ENCODE measurements at regions not wholly inside any gene's neighbourhood (a gene's known extent, or its start where the extent isn't known, plus 50 kb on each side); places are given as distances from the start of the nearest gene placed in this dataset.

DNA sequence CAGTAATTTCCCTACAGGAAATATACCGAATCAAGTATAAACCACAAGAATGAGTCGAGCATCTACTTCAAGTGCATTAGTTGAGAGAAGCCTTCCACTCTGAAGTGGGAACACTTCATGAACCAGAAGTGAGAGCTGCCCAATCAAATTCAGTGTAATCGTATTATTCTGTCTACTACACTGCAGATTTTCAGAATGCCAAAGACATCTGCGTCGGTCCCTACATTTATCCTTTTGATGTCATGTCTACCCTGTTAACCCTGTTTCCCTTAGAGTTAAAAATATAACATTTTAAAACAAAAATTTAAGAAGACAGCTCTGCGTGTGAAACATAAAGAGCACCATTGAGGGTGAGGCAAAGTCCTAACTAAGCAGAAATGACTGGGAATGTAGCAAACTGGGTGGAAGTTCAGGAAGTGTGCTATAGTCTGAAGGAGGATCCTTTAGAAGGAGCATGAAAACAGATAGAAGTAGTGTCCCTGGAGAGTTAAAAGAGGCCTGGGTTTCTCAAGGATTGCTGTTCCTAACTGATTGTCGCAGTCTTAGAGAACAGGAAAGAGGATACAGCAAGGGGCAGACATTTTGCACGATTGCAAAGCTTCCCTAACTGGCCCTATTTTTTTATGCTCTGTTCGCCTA is 291.2 kb downstream of the PTPRC start:
- no peak for DNase-seq (ENCODE audit: low read depth in 3 of 3, low spot score in 2 of 3)

DNA sequence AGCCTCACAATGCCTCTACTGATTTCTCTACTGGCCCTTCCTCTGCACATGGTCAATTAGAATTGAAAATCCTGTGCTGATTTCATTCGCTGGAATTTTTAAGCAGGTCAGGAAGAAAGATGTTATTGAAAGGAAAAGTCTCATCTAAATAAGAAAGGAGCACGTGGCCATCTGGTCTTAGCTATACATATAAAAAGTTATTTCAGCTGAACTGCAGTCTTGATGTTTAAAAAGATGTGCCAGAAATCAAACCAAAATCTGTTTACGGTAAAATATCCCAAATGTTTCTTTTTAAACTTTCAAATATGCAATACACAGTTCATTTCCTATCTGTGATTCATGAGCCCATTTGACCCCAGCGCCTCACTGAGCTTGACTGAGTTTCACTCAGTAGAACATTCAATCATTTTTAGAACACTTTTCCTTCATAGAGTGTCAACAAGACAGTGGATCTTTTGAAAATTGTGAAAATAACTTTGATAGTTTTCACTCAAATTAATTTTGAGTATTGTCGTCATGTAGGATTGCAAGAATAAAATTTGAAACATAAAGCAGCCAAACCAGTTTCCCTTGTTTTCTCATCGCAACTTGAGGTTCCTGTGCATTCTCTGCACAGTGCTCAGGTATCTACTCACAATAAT is 293.6 kb downstream of the PTPRC start:
- no peak for DNase-seq (ENCODE audit: low read depth in 3 of 3, low spot score in 2 of 3)

DNA sequence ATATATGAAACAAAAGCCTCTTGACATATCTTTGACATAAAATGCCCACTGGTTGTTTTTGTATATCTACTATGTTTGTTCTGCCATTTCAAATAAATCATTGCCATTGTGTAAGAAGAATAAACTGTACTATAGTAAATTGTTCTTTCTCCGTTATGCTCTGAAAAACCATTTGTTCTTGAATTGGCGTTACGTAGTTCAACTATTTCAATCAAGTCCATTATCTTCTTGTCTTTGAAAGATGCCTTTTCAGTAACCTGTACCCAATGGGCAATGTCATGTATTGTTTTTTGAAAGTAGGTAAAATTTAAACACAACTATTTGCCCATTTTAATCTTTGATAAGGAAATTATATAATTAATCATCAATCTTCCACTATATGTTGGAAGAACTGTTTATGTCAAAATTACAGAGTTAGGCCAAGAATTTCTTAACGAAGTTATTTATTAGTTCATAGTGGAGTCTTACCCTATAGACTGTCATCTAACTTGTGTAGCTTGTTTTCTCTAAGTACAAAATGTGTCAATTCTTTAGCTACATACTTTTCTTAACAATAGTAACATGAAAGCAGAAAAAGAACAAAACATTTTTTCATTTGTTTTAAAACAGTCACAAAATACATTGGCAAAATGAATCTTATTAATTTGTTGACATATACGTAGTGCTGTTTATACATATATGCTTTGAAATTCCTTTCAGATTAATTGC is 294.8 kb downstream of the PTPRC start:
- DNase-seq (ENCODE audit: low read depth in 3 of 3, low spot score in 2 of 3) = no peak

DNA sequence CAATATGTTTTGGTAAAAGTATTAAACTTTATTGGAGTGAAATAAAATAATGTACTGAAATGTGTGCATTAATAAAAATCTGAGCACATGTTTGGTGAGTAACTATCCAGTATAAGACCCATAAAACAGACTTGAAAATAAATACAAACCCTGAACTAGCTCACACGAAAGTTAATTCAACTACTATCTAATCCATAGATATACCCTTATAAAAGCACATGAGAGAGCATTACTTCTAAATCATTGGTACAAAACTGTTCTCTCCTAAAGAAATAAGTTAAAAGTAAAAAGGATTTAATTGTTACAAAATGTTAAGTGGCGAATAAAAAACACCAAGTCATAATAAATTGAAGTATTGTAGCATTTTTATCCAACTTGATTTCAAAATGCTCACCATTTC is 295.6 kb downstream of the PTPRC start:
- no peak for DNase-seq (ENCODE audit: low read depth in 3 of 3, low spot score in 2 of 3)

DNA sequence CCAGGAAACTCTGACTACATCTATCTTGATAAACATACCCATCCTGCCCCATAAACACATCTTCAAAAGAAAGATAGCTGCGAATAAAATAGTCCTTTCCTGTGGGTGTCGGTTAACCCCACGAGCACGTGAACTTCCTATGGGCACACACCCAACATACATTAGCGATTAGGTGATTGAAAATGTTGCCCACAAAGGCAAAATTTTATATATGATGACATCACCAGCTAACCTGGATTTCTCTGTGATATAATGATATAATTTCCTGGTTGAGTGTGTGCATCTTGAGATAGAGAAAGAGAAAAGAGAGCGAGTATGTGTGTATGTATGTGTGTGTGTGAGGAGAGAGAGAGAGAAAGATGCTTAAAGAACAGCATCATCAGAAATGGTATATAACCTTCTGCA is 296.1 kb downstream of the PTPRC start:
- no peak for DNase-seq (ENCODE audit: low read depth in 3 of 3, low spot score in 2 of 3)

DNA sequence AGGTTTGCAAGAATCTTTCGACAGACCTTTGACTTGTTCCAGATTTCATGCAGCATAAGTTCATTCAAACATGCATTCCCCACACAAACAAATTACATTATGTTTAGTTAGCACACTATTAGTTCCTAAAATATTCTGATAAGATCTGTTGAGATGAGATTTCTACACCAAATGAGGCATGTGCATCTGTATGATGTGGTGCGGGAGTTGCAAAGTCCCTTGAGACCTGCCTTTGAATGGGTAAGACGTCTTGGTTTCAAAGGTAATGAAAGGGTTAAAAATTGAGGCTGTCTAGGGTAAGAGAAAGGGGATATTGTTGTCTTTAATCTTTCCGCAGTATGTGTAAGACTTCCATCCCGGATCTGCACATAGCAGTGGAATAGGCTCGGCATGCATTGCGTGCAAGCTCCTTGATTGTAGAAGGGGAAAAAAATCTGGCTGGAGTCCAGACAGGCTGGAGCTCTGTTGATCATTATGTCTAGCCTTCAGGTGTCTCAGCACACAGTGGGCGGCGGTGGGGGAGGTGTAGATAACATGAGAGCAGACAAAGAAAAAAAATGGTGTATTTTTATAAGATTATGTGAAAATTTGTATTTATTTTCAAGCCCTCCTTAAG is 296.6 kb downstream of the PTPRC start:
- peak; percentile 76 to 77 (median 76) for DNase-seq (ENCODE audit: low read depth in 3 of 3, low spot score in 2 of 3)

DNA sequence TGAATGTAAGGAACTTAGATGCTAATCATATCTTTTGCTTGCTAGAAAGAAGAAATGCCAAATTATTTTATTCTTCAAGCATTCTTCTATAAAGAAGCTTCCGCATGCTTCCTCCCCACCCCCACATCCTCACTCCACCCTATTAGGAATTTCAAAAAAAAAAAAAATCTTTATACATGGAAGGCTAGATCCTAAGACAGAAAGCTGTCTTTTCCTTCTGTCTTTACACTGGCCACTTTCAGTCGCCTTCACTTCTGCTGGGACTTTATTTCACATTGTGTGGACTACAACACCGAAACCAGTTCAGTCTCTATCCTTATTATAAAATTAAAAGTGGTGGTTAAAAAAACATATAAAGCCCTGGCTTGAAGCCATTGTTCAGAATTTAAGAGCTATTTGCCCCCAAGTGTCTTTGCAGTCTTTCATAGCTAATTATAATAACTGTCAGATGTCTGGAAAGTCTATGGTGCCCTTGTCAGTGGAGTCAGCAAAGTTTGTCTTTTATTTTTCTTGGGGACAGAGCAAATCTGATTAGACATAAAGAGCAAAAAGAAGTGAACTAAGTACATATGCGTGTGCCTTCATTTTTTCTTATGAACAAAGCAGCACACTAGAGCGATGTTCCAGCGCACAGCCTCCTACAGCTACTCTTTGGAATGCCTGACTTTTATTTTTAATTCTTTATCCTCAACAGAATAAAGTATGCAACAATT is 297.7 kb downstream of the PTPRC start:
- no peak for DNase-seq (ENCODE audit: low read depth in 3 of 3, low spot score in 2 of 3)

DNA sequence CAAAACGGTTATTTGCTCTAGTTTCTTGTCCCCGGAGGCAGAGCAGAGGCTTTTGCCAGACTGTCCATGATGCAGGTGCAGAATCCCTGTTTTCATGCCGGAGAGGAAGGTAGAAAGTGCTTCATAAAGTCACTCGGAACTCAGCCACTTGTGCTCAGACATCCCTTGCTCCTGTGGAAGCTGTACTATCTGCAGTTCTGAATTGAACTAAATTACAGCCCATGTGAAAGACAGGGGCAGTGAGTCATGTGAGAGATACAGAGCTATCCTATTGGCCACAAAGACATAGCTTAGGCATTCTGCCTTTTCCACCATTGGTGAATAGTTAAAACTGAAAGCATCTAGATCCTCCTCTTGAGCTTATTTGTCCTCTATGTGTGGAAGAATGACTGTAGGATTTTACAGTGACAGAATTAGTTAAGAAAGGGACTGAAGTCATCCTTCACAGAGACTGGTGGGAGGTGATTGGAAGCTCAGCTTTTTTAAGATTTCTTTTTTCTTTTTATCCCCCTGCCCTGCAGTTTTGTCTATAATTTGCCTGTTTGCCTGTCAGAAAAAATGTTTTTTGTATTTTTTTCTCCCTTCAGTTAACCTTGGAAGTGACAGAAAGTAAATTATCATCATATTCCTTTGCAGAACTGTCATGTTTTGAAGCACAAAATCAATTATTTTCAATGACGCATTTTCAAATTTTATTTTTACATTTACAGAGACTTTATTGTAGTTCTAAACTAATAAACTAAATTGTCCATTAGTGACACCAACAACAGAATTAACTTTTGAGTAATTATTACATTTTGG is 298.6 kb downstream of the PTPRC start:
- peak in 2 of 3 donors; percentile 57 to 58 for DNase-seq (ENCODE audit: low read depth in 3 of 3, low spot score in 2 of 3)

DNA sequence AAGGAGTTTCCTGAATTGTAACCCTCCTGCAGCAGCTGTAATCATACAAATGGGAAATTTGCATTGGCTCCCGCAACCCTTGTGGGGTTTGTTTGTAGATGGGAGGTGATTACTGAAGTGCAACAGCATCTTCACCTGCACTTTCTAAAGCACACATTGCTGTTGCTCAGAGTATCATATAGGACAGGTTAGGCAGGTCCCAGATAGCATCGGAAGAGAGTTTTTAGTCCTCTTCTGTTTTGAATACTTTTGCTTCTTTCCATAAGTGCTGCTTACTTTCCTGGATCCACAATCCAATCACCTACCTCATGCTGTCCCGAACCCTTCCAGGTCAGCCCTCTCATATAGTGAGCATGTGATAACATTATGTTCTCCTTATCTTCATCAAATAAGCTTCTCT is 300.4 kb downstream of the PTPRC start:
- no peak for DNase-seq (ENCODE audit: low read depth in 3 of 3, low spot score in 2 of 3)

DNA sequence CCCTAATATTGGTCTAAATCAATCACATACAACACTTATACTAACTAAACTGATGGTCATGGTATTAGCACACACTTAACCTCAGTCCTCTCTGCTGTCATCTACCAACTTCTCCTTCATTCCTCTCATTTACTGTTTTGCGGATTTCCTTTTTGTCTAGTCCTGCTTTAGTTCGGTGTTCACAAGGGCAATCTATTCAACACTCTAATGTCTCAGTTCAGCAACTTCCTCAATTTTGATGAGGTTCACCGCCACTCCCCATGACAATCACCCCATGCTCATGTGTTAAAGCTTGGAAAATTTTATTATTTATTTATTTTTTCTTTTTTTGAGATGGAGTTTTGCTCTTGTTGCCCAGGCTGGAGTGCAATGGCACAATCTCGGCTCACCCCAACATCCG is 301.1 kb downstream of the PTPRC start:
- no peak for DNase-seq (ENCODE audit: low read depth in 3 of 3, low spot score in 2 of 3)

DNA sequence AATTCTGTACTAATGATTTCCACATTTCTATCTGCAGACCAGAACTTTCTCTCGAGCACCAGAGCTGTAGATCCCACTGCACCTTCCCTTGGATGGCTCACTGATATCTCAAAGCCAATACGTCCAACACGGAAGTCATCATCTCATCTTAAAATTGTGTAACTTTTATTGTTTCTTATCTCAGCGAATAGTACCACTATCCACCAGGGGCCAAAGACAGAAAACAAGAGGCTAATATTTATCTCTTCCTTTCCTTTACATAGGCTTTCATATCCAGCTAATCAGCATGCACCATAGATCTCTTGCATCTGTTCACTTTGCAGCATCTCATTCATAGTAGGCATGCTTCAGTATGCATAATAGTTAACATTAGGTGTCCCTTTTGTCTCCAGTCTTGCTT is 303.6 kb downstream of the PTPRC start:
- no peak for DNase-seq (ENCODE audit: low read depth in 3 of 3, low spot score in 2 of 3)

DNA sequence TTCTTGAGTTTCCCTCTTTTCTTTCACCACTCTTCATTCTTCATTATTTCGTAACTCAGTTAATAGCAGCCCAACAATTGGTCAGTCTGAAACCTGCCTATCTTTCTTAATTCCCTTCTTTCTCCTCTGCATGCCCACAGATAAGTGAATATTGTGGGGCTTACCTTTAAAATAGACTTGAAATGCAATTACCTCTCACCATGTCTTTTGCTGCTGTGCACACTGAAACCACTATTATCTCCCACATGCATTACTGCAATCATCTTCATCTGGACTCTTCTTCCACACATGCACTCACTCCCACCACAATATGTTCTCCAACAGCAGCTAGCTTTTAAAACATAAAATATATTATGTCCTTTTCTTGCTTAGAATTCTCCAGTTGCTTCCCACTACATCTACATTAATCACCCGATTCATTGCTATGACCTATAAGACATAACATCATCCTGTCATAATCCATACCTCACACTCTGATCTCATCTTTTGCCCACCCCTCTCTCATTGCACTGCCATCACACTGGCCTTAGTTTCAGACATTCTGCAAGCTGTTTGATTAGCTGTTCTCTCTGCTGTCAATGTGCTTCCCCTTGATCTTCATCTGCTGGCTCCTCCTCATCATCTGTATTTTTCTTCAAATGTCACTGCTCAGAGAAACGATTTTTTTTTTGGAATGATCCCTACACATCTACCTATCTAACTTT is 304.8 kb downstream of the PTPRC start:
- DNase-seq (ENCODE audit: low read depth in 3 of 3, low spot score in 2 of 3) = no peak

DNA sequence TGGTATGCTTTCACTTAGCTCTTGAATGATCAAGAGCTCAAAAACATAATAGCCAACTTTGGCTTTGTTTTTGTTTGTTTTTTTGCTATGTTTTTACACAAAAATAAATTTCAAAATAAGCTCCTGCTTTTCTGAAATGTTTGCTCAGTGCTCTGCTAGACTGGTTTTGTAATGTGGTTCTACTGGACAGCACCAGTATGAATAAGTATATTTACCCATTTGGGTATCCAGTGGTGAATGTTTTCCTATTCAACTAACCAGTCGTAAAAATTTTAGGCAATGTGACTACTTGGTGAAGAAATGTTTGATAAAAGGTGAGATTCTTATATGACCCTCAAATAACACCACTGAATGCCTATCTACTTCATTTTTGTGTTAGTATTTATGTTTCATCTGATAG is 308.6 kb downstream of the PTPRC start:
- no peak for DNase-seq (ENCODE audit: low read depth in 3 of 3, low spot score in 2 of 3)

DNA sequence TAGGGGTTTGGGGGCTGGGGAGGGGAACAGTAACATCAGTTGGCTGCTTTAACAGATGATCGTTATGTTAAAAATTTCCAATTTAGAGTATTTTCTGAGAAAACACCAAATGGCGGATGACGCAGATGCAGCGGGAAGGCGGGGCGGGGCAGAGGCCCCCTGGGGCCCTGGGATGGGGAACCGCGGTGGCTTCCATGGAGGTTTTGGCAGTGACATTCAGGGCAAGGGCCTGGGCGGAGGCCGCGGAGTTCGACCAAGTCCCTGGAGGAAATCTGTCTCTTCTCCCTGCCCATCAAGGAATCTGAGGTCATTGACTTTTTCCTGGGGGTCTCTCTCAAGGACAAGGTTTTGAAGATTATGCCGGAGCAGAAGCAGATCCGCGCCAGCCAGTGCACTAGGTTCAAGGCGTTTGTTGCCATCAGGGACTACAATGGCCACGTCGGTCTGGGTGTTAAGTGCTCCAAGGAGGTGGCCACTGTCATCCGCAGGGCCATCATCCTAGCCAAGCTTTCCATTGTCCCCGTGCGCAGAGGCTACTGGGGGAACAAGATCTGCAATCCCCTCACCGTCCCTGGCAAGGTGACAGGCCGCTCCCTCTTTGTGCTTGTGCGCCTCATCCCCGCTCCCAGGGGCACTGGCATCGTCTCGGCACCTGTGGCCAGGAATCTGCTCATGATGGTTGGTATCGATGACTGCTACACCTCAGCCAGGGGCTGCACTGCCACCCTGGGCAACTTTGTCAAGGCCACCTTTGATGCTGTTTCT is 310.2 kb downstream of the PTPRC start:
- DNase-seq (ENCODE audit: low read depth in 3 of 3, low spot score in 2 of 3) = no peak

DNA sequence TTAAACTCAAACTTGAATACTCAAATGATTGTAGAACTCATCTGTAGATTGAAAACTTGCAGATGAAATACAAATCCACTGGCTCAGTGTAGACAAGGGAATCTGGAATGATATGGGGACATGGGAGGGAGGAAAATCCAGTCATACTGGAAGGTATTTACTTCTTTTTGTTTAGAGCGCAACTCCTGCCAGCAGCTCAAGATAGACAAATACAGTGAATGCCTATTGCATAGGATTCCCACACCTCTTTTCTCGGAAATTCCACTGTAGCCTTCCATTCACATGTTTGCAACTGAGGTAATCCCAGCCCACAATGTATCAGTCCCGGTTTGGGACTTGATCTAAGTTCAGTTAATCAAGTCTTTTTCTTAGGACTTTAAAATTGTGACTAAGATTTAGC is 311.2 kb downstream of the PTPRC start:
- DNase-seq (ENCODE audit: low read depth in 3 of 3, low spot score in 2 of 3) = no peak

DNA sequence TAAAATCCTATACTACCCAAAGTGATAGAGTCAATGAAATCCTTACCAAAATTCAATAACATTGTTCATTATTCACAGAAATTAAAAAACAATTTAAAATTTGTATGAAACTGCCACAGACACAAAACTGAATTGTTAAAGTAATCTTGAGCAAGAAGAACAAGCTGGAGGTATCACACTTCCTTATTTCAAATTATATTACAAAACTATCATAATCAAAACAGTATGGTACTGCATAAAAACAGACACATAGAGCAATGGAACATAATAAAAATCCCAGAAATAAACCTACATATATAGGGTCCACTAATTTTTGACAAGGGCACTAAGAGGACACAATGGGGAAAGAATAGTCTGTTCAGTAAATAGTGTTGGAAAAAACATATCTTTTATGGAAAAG is 316.2 kb downstream of the PTPRC start:
- DNase-seq (ENCODE audit: low read depth in 3 of 3, low spot score in 2 of 3) = no peak

DNA sequence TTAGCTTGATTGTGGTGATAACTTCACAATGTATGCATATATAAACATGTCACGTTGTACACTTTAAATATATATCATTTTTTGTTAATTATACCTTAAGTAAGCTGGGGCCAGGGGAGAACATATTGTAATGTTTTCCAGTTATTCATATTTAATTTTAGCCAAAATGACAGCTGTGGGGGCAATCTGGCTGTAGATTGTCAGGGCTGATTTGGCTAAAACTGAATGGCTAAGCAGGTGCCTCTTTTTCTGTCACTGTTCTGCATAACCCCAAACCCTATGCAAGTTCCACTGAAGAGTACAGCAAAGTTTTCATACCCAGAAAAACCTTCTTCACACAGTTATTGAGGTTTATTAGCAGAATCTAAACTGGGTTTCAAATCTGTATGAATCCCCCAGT is 318.2 kb downstream of the PTPRC start:
- DNase-seq (ENCODE audit: low read depth in 3 of 3, low spot score in 2 of 3) = no peak

DNA sequence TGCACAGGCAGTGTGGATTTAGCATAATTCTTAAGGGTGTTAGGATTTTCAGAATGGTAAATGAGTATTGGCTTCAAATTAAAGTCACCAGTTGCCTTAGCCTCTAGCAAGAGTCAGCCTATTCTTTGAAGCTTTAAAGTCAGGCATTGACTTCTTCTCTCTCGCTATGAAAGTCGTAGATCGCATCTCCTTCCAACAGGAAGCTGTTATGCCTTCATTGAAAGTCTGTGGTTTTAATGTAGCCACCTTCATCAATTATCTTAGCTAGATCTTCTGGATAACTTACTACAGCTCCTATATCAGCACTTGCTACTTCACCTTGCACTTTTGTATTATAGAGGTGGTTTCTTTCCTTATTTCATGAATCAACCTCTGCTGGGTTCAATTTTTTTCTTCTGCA is 320.2 kb downstream of the PTPRC start:
- DNase-seq (ENCODE audit: low read depth in 3 of 3, low spot score in 2 of 3) = no peak

DNA sequence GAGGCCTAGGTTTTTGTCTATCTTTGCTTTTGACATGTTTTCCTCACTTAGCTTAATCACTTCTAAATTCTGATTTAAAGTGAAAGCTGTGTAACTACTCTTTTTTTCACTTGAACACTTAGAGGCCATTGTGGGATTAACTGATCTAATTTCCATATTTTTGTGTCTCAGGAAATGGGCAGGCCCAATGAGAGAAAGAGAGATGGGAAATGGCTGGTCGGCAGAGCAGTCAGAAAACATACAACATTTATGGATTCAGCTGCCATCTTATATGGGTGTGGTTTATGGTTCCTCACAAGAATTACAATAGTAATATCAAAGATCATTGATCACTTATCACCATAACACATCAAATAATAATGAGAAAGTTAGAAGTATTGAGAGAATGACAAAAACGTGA is 320.8 kb downstream of the PTPRC start:
- DNase-seq (ENCODE audit: low read depth in 3 of 3, low spot score in 2 of 3) = no peak
